ENCODE measurements at regions not wholly inside any gene's neighbourhood (a gene's known extent, or its start where the extent isn't known, plus 50 kb on each side); places are given as distances from the start of the nearest gene placed in this dataset.

DNA sequence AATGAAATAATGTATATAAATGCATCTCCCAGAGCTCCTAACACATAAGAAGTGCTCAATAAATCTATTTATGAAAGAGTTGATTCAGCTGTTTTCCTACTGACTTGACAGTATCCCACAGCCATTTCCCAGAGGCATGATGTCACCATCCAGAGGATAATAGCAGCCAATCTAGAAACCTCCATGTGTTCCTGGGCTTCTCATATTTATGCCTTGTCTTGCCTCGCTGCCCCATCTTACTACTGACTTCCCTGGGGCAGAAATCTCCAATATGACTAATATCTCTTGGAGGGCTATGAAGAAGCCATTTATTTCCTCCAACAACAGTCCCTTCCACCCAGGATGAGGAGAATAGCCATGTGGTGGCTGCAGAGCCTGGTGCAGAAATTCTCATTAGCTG is 115.4 kb upstream of the NAV2 start:
- H3K27ac ChIP-seq (replicated peaks) = no peak overlapping the region
- DNase-seq (ENCODE audit: low read depth in 1 of 2, low spot score in 1 of 2) = no peak
- TF ChIP-seq, protein P1, sequence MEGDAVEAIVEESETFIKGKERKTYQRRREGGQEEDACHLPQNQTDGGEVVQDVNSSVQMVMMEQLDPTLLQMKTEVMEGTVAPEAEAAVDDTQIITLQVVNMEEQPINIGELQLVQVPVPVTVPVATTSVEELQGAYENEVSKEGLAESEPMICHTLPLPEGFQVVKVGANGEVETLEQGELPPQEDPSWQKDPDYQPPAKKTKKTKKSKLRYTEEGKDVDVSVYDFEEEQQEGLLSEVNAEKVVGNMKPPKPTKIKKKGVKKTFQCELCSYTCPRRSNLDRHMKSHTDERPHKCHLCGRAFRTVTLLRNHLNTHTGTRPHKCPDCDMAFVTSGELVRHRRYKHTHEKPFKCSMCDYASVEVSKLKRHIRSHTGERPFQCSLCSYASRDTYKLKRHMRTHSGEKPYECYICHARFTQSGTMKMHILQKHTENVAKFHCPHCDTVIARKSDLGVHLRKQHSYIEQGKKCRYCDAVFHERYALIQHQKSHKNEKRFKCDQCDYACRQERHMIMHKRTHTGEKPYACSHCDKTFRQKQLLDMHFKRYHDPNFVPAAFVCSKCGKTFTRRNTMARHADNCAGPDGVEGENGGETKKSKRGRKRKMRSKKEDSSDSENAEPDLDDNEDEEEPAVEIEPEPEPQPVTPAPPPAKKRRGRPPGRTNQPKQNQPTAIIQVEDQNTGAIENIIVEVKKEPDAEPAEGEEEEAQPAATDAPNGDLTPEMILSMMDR (IDR thresholded peaks at IDR 0.05; ENCODE audit: insufficient read depth, low read length) = no peak
- TF ChIP-seq SPI1 (IDR thresholded peaks at IDR 0.05; ENCODE audit: borderline replicate concordance, low read depth) (no peak), GABPA (IDR thresholded peaks at IDR 0.05; ENCODE audit: low read depth) (no peak), POLR2AphosphoS5 (IDR thresholded peaks at IDR 0.05; ENCODE audit: low read depth) (no peak)
- TF ChIP-seq, protein P2, sequence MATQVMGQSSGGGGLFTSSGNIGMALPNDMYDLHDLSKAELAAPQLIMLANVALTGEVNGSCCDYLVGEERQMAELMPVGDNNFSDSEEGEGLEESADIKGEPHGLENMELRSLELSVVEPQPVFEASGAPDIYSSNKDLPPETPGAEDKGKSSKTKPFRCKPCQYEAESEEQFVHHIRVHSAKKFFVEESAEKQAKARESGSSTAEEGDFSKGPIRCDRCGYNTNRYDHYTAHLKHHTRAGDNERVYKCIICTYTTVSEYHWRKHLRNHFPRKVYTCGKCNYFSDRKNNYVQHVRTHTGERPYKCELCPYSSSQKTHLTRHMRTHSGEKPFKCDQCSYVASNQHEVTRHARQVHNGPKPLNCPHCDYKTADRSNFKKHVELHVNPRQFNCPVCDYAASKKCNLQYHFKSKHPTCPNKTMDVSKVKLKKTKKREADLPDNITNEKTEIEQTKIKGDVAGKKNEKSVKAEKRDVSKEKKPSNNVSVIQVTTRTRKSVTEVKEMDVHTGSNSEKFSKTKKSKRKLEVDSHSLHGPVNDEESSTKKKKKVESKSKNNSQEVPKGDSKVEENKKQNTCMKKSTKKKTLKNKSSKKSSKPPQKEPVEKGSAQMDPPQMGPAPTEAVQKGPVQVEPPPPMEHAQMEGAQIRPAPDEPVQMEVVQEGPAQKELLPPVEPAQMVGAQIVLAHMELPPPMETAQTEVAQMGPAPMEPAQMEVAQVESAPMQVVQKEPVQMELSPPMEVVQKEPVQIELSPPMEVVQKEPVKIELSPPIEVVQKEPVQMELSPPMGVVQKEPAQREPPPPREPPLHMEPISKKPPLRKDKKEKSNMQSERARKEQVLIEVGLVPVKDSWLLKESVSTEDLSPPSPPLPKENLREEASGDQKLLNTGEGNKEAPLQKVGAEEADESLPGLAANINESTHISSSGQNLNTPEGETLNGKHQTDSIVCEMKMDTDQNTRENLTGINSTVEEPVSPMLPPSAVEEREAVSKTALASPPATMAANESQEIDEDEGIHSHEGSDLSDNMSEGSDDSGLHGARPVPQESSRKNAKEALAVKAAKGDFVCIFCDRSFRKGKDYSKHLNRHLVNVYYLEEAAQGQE (IDR thresholded peaks at IDR 0.05; ENCODE audit: insufficient replicate concordance, low read depth) = no peak
- H3K4me3 ChIP-seq (replicated peaks; ENCODE audit: insufficient read depth, low read length) = no peak overlapping the region
- H3K27me3 ChIP-seq (ENCODE audit: insufficient read depth, poor library complexity, severe bottlenecking) = peaks cover 2% of the 10 kb centered on the region

DNA sequence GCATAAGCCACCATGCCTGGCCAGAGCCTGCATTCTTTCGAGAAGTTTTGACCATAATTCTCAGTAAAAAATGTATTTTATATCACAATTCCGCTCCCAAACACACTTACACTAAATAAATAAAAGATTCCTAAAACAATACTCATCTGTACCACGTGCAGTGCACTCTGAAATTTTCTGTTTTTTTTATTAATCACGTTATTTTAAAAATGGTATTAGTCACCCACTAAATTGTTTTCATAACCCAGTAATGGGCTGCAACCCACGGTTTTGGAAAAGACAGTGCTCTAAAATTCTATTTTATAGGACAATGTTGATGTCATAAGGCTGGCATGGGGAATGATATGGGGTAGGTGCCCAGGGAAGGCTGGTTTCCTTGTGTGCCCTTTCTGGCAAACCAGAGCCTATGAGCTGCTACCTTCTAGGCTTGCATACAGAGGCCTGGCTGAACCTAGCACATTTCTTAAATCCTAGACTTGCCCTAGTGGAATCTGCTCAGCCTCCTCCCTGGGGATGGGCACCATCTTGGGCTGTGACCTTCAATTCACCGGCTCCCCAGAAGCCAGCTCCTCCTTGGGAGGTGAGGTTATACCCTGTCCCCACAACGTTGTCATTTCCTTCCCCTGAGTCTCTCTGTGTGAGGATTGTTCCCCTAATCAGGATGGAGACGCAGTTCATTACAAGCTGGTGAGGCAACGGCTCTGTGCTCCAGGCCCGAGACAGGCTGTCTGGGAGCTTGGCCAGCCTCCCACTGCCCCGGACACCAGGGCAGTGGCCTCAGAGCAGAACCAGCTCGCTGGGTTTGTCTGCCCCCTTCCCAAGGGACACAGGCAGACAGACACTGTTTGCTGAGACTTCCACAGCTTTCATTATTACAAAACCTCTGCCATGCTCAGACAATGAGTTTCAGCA is 116.5 kb upstream of the NAV2 start:
- Histone ChIP-seq H3K27me3 (ENCODE audit: insufficient read depth, poor library complexity, severe bottlenecking) (peaks cover 2% of the 10 kb centered on the region), H3K4me3 (replicated peaks; ENCODE audit: insufficient read depth, low read length) (no peak overlapping the region), H3K27ac (replicated peaks) (no peak overlapping the region)
- TF ChIP-seq, protein P2 (IDR thresholded peaks at IDR 0.05; ENCODE audit: insufficient replicate concordance, low read depth) = no peak
- no peak for TF ChIP-seq GABPA (IDR thresholded peaks at IDR 0.05; ENCODE audit: low read depth)
- TF ChIP-seq, protein P1 (IDR thresholded peaks at IDR 0.05; ENCODE audit: insufficient read depth, low read length) = no peak
- no peak for TF ChIP-seq POLR2AphosphoS5 (IDR thresholded peaks at IDR 0.05; ENCODE audit: low read depth)
- no peak for TF ChIP-seq SPI1 (IDR thresholded peaks at IDR 0.05; ENCODE audit: borderline replicate concordance, low read depth)
- DNase-seq (ENCODE audit: low read depth in 1 of 2, low spot score in 1 of 2) = no peak

DNA sequence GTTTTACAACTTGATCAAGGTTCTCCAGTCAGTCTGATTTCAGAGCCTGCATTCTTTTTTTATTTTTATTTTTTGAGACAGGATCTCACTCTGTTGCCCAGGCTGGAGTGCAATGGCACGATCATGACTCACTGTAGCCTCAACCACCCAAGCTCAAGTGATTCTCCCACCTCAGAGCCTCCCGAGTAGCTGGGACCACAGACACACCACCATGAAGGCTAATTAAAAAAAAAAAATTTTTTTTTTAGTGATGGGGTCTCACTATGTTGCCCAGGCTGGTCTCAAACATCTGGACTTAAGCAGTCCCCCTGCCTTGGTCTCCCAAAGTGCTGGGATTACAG is 117.2 kb upstream of the NAV2 start:
- Histone ChIP-seq H3K4me3 (replicated peaks; ENCODE audit: insufficient read depth, low read length) (no peak overlapping the region), H3K27ac (replicated peaks) (no peak overlapping the region), H3K27me3 (ENCODE audit: insufficient read depth, poor library complexity, severe bottlenecking) (peaks cover 2% of the 10 kb centered on the region)
- no peak for DNase-seq (ENCODE audit: low read depth in 1 of 2, low spot score in 1 of 2)
- TF ChIP-seq GABPA (IDR thresholded peaks at IDR 0.05; ENCODE audit: low read depth) (no peak), POLR2AphosphoS5 (IDR thresholded peaks at IDR 0.05; ENCODE audit: low read depth) (no peak), SPI1 (IDR thresholded peaks at IDR 0.05; ENCODE audit: borderline replicate concordance, low read depth) (no peak)
- TF ChIP-seq, protein P2 (IDR thresholded peaks at IDR 0.05; ENCODE audit: insufficient replicate concordance, low read depth) = no peak
- TF ChIP-seq, protein P1 (IDR thresholded peaks at IDR 0.05; ENCODE audit: insufficient read depth, low read length) = no peak

All from HL-60 (cell line).